Limb (tissue), 2 donors: ENCODE measurements at regions not wholly inside any gene's neighbourhood (a gene's known extent, or its start where the extent isn't known, plus 50 kb on each side); places are given as distances from the start of the nearest gene placed in this dataset.

ENCODE experiments used
- DNase-seq, 2 donors: peaks; one replicate each; pipeline ENCODE4 v3.0.0-alpha.2; 2016; ENCODE audit errors: extremely low spot score in 2 of 2

DNA sequence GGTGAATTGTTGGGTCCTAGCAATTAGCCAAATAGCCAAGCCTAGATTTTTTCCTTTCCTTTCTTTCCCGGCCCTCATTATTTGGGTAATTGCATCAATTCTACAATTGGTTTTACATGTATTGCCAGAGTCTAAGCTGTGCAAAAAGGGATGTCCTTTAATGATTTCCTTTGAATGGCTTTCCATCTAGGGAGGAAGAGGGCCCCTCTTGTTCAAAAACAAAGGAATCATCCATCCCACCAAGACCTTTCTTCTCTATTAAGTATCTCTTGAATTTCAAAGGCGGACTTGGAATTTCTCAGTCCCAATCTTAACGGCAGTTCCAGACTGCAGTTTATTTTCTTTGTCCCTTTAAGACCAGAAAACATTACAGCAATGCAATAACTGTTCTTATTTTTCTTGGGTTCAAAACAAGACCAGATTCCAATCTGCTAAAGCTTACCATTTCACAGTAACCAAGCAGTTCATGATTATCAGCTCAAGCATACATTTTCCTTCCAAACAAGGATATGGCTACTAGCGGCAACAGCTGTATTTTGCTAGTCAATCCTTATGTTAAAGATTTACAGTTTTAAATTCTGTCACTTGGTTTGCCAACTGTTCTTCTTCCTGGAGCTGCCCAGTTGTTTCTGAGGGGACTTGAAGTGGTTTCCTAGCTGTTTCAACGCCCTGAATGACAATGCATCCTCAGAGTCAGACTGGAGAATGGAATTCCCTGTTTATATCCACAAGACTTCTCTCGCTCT is 91.4 kb upstream of the LRIG1 start:
- peak in 1 of 2 donors; percentile 52 for DNase-seq

GRCh38 chr3:66592927-66593625 is 92.3 kb upstream of the LRIG1 start:
- DNase-seq = peak; percentile 52 to 67

DNA sequence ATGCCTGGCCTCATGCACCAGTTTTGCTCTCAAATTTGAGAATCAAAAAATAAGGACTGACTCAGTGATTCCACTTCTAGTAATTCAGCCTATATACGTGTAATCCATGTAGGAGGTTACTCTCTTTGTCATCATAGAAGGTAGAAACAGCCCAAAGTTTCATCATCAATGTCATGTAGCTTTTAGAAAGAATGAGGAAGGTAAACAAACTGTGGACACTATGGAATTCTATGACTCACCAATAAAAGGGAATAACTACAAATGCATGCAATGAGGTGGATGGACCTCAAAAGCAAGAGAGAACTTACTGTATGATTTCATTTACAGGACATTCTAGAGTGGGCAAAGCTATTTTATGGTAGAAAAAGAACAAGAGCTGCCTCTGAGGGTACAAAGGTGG is 93.2 kb upstream of the LRIG1 start:
- no peak for DNase-seq

DNA sequence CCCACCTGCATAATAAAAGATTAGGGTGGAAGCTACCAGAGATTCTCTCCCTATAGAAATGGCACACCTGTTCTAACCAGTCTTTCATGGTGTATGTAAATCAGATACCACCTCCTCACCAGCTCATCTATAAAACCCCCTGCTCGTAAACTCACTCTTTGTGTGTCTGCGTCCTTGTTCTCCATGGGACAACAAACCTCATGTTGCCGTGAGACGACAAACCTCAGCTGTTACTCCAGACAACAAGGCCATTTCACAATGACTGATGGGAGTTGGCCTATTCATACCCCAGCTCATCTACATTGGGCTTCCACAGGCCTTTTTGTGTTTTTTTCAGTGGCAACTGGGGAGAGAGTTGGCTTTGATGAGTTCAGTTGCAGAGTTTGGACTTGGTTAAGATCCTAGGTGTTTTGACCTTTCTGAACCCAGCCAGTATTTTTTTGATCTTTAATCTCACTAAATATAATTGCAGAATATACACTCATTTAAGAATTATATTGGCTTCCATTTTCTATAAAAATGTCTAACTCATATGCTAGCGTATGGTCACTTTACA is 96.6 kb upstream of the LRIG1 start:
- DNase-seq = no peak

GRCh38 chr3:66598168-66598567 is 97.3 kb upstream of the LRIG1 start:
- peak; percentile 59 to 85 for DNase-seq

GRCh38 chr3:66602237-66602636 is 101.4 kb upstream of the LRIG1 start:
- DNase-seq = no peak

GRCh38 chr3:66602691-66603090 is 101.9 kb upstream of the LRIG1 start:
- DNase-seq = no peak

DNA sequence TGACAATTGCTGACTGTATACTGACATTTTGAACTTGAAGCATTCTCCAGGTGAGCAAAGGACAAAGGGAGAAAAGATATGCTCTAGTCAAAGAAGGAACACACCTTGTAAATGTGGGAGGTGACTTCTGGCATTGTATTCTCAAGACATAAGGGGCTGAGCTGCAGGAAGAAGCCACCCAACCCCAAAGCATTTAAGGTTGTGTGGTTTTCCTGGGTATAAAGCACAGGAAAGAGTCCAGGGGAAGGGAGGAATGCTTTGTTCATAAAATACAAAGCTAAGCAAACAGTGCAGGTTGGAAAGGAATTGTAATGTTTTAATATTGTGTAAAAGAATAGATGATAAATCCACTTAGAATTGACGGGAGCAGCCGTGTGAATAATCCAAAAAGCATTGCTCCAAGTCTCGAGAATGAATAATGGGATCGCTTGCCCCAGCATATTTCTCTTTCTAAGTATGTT is 102.4 kb upstream of the LRIG1 start:
- DNase-seq = no peak

DNA sequence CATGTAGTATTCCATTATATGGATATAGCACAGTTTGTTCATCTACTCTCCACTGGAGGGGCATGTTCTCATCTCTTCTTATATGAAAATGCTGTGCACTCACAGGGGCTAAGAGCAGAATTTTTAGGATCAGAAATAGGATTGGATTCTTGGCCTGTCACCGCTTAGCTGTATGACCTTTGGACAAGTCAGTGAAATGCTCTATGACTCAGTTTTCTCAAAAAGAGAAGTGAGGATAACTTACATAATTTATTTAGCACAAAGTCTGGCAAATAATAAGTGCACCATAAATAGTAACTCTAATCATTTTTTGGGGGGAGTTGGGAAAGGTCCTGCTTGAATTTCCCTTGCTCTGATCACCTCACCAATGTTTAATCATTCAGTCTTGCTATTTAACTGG is 103.7 kb upstream of the LRIG1 start:
- DNase-seq = no peak

DNA sequence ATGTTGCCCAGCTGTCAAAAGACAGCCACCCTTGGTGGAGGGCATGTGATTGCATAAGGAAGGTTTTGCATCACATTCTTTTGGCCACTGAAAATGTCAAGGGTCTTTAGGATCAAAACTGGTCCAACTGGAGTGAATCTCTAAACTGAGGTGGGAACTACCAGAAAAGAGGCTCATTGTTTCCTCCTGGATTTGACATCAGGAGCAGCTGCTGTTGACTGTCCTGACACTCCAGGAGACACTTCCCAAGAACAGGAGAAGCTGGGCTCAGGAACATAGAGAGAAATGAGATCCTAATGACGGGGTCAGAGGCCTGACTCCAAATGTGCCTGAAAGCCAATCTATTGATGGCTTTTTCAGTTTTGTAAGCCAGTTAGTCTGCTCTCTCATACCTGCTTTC is 105.3 kb upstream of the LRIG1 start:
- no peak for DNase-seq

- DNase-seq = no peak
These were observed 106.0 kb upstream of the LRIG1 start for GRCh38 chr3:66606868-66607267.

- DNase-seq = peak; percentile 63 to 72
These were observed 109.1 kb upstream of the LRIG1 start for GRCh38 chr3:66609660-66610561.

DNA sequence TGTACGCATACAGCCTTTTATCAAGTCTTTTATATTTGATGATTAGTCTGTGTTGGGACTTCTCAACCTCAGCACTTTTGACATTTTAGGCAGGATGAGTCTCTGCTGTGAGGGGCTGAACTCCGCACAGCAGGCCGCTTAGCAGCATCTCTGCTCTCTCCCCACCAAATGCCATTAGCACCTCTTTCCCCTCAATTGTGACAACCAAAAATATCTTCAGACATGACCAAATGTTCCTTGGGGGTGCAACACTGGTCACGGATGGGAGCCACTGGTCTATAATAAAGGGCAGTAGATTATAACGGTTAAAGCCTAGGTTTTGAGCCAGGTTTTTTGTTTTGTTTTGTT is 109.7 kb upstream of the LRIG1 start:
- no peak for DNase-seq

DNA sequence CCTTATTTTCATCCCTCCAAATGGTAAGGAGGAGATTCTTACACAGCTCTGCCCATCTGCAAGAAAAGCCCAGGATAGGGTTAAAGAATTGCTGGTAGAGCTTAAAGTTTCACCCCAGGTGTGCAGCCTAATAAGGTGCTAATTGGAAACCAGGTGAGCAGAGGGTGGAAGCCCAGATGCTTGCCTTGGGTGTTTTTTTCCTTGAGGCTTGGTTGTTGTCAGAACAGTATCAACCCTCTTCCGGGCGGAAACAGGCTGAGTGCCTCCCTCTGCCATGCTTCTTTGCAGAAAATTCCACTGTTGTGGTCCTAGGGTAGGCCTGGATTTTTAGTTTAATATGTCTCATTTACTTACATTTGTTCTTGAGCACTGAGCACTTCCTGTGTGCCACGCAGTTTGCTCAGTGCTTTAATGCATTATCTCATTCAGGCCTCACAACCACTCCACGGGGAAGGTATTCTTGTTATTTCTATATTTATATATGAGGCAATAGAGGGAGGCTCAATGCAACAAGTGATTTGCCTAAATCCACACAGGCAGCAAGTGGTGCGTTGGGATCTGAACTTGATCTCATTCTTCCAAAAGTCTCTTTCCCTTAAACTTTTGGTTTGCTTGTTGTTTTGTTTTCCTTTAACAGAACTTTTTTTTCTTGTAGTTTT is 115.0 kb upstream of the LRIG1 start:
- DNase-seq = no peak

GRCh38 chr3:66617351-66617750 is 116.5 kb upstream of the LRIG1 start:
- no peak for DNase-seq

DNA sequence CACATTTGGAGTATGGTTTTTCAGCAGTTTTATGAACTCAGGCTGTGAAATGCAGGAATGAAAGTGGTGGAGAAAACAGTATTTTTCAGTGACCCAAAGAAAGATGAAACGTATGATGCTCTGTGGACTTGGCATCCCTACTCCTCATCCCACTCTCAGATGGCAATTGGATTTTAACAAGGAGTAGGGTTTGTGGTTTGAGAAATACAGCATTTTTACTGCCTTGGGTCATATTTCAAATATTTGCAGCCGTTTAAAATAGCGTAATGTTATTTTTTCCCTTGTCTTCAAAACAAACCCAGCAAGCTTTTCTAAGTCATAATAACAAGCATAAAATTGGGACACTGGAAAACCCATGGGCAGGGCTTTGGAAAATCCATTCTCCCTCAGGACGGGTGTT is 117.2 kb upstream of the LRIG1 start:
- DNase-seq = no peak

DNA sequence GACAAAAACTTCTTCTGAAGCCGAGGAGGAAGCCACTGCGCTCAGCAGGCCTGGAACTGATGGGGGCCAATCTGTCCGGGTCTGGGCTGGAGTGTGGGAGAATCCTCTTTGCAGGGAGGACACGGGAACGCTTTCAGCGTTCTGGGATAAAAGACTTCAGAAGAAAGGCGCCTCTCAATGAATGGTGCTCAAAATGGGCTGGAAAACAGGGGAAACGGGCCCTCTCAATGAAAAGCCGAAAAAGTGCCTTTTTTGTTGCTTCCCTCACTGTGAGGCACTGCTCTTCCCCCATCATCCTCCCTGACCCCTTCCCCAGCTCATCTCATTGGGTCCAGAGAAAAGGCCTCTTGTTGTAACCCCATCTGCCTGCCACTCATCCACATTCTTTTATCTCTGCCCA is 119.5 kb upstream of the LRIG1 start:
- no peak for DNase-seq

- no peak for DNase-seq
These were observed 122.1 kb upstream of the LRIG1 start for GRCh38 chr3:66622756-66623457.

DNA sequence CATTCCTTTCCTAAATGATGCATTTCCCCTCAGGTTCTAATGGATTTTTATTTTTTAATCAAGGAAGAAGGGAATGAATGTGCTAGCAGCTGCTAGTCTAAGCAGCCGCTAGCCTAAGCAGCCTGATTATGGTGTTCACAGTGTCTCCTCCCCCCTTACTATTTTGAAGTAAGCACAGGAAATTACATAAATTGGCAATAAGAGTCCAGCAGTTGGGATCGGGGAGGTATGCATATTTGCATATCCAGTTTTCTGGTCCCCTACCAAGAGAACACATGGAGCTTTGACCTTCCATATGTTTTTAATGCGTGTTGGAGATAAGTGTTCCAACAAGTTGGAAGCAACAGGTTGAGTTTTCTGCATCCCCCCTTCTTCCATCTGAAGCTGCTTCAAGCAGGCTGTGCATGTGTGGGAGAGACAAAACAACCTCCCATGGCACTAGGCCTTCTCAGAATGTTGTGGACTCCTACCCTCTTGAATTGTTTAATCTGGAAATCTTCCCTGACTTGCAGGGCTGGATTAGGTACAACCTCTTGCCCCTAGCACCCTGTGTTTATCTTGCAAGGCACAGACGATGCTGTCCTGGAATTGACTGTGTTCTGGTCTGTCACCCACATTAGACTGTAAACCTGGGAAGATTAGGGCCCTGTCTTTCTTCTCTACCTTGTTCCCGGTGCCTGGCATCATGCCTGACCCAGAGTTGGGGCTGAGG is 124.8 kb upstream of the LRIG1 start:
- DNase-seq = peak in 1 of 2 donors; percentile 39
